ENCODE measurements at regions not wholly inside any gene's neighbourhood (a gene's known extent, or its start where the extent isn't known, plus 50 kb on each side); places are given as distances from the start of the nearest gene placed in this dataset.

- Histone ChIP-seq H3K36me3 (ENCODE audit: insufficient read depth, low read length) (no peaks in the 10 kb centered on the region), H3F3A (ENCODE audit: low read depth) (no peaks in the 10 kb centered on the region), H3K9me2 (replicated peaks; ENCODE audit: low read depth, low read length) (no peaks in the 10 kb centered on the region), H3K27me3 (ENCODE audit: insufficient read depth, low read length, poor library complexity, severe bottlenecking) (no peaks in the 10 kb centered on the region), H3K9me3 (ENCODE audit: insufficient read depth, low read depth, low read length) (no peaks in the 10 kb centered on the region), H4K20me1 (ENCODE audit: insufficient read depth, low read length, poor library complexity, severe bottlenecking) (no peaks in the 10 kb centered on the region), H3K9ac (ENCODE audit: low read depth, low read length, poor library complexity, severe bottlenecking) (no peak overlapping the region), H3K79me2 (ENCODE audit: insufficient read depth, low read length) (no peaks in the 10 kb centered on the region), H3K4me2 (ENCODE audit: low read depth, low read length, poor library complexity, severe bottlenecking) (no peak overlapping the region), H2AFZ (ENCODE audit: low read length) (no peak overlapping the region), H3K4me3 (ENCODE audit: low read length, poor library complexity, severe bottlenecking) (no peak overlapping the region), H3K4me1 (ENCODE audit: insufficient read depth, low read length, poor library complexity, severe bottlenecking) (peaks cover 6% of the 10 kb centered on the region)
- TF ChIP-seq CTCF (conservative IDR thresholded peaks at IDR 0.05; ENCODE audit: low read length) (no peak), EZH2phosphoT487 (IDR thresholded peaks at IDR 0.05; ENCODE audit: borderline replicate concordance) (no peak)
Measured at GRCh38 chr1:94651076-94651475, 109.5 kb upstream of the F3 start.

GRCh38 chr1:94650301-94650700, 108.7 kb upstream of the F3 start:
- H3K4me2 ChIP-seq (ENCODE audit: low read depth, low read length, poor library complexity, severe bottlenecking), result no peak overlapping the region
- TF ChIP-seq CTCF (conservative IDR thresholded peaks at IDR 0.05; ENCODE audit: low read length) (no peak), EZH2phosphoT487 (IDR thresholded peaks at IDR 0.05; ENCODE audit: borderline replicate concordance) (no peak)

GRCh38 chr1:94648225-94649007, 106.9 kb upstream of the F3 start:
- TF ChIP-seq CTCF (conservative IDR thresholded peaks at IDR 0.05; ENCODE audit: low read length) (no peak), EZH2phosphoT487 (IDR thresholded peaks at IDR 0.05; ENCODE audit: borderline replicate concordance) (no peak)
- Histone ChIP-seq H3K4me1 (ENCODE audit: insufficient read depth, low read length, poor library complexity, severe bottlenecking) (peaks cover 3% of the 10 kb centered on the region), H3K4me3 (ENCODE audit: low read length, poor library complexity, severe bottlenecking) (no peak overlapping the region), H3K79me2 (ENCODE audit: insufficient read depth, low read length) (no peaks in the 10 kb centered on the region), H3K4me2 (ENCODE audit: low read depth, low read length, poor library complexity, severe bottlenecking) (no peak overlapping the region), H2AFZ (ENCODE audit: low read length) (no peak overlapping the region), H3F3A (ENCODE audit: low read depth) (no peaks in the 10 kb centered on the region), H3K9ac (ENCODE audit: low read depth, low read length, poor library complexity, severe bottlenecking) (no peak overlapping the region), H3K9me2 (replicated peaks; ENCODE audit: low read depth, low read length) (no peaks in the 10 kb centered on the region), H3K9me3 (ENCODE audit: insufficient read depth, low read depth, low read length) (no peaks in the 10 kb centered on the region), H4K20me1 (ENCODE audit: insufficient read depth, low read length, poor library complexity, severe bottlenecking) (no peaks in the 10 kb centered on the region), H3K27me3 (ENCODE audit: insufficient read depth, low read length, poor library complexity, severe bottlenecking) (no peaks in the 10 kb centered on the region), H3K36me3 (ENCODE audit: insufficient read depth, low read length) (no peaks in the 10 kb centered on the region)

More at GRCh38 chr1:94650301-94650700, 108.7 kb upstream of the F3 start:
- H3K9me2 ChIP-seq (replicated peaks; ENCODE audit: low read depth, low read length), result no peaks in the 10 kb centered on the region
- H3K79me2 ChIP-seq (ENCODE audit: insufficient read depth, low read length), result no peaks in the 10 kb centered on the region
- H3K27me3 ChIP-seq (ENCODE audit: insufficient read depth, low read length, poor library complexity, severe bottlenecking), result no peaks in the 10 kb centered on the region
- H3K4me3 ChIP-seq (ENCODE audit: low read length, poor library complexity, severe bottlenecking), result no peak overlapping the region
- H3F3A ChIP-seq (ENCODE audit: low read depth), result no peaks in the 10 kb centered on the region
- H3K4me1 ChIP-seq (ENCODE audit: insufficient read depth, low read length, poor library complexity, severe bottlenecking), result peaks cover 6% of the 10 kb centered on the region
- no peaks in the 10 kb centered on the region for H3K9me3 ChIP-seq (ENCODE audit: insufficient read depth, low read depth, low read length)
- H3K9ac ChIP-seq (ENCODE audit: low read depth, low read length, poor library complexity, severe bottlenecking), result no peak overlapping the region
- H3K36me3 ChIP-seq (ENCODE audit: insufficient read depth, low read length), result no peaks in the 10 kb centered on the region
- H4K20me1 ChIP-seq (ENCODE audit: insufficient read depth, low read length, poor library complexity, severe bottlenecking), result no peaks in the 10 kb centered on the region
- no peak overlapping the region for H2AFZ ChIP-seq (ENCODE audit: low read length)
